ENCODE measurements at regions not wholly inside any gene's neighbourhood (a gene's known extent, or its start where the extent isn't known, plus 50 kb on each side); places are given as distances from the start of the nearest gene placed in this dataset.

GRCh38 chr2:21773168-21773567 is 649.4 kb downstream of the TDRD15 start:
- H3K4me3 ChIP-seq (ENCODE audit: low read depth, low read length), result no peak overlapping the region
- H3K4me3 Mint-ChIP-seq (ENCODE audit: unreplicated experiment), result no peak overlapping the region
- H3K4me1 Mint-ChIP-seq (ENCODE audit: low read depth, unreplicated experiment), result no peaks in the 10 kb centered on the region
- BruUV-seq (replicated peaks), result no TSS peak
- H3K36me3 ChIP-seq (ENCODE audit: control insufficient read depth, insufficient read depth, low read length), result no peaks in the 10 kb centered on the region
- no peaks in the 10 kb centered on the region for H3K36me3 Mint-ChIP-seq (ENCODE audit: insufficient read depth, unreplicated experiment)
- intact Hi-C loops (cut with micrococcal nuclease; ENCODE audit: unreplicated experiment), result no loop called here
- DNase-seq, result no peak
- CTCF ChIA-PET, result no interaction called here
- no peak overlapping the region for H3K27ac Mint-ChIP-seq (ENCODE audit: unreplicated experiment)
- POLR2A ChIA-PET, result no interaction called here
- TF ChIP-seq CTCF (IDR thresholded peaks at IDR 0.05; ENCODE audit: insufficient read depth in 1 of 2, low read depth in 1 of 2, low read length in 1 of 2, severe bottlenecking in 1 of 2, unreplicated experiment in 1 of 2), result no peak
- H3K27me3 ChIP-seq (replicated peaks; ENCODE audit: control insufficient read depth, insufficient read depth, low read length), result no peaks in the 10 kb centered on the region
- H3K9me3 Mint-ChIP-seq (ENCODE audit: unreplicated experiment), result no peaks in the 10 kb centered on the region
- H3K9me3 ChIP-seq, result no peaks in the 10 kb centered on the region
- no peaks in the 10 kb centered on the region for H3K4me1 ChIP-seq
- peaks cover 3% of the 10 kb centered on the region for H3K27me3 Mint-ChIP-seq (ENCODE audit: insufficient read depth, unreplicated experiment)

- H3K9me3 Mint-ChIP-seq (ENCODE audit: unreplicated experiment), result no peaks in the 10 kb centered on the region
- no peak overlapping the region for H3K27ac Mint-ChIP-seq (ENCODE audit: unreplicated experiment)
- intact Hi-C loops (cut with micrococcal nuclease; ENCODE audit: unreplicated experiment), result no loop called here
- Histone ChIP-seq H3K4me3 (ENCODE audit: low read depth, low read length) (no peak overlapping the region), H3K4me1 (no peaks in the 10 kb centered on the region), H3K9me3 (no peaks in the 10 kb centered on the region), H3K27me3 (replicated peaks; ENCODE audit: control insufficient read depth, insufficient read depth, low read length) (no peaks in the 10 kb centered on the region), H3K36me3 (ENCODE audit: control insufficient read depth, insufficient read depth, low read length) (no peaks in the 10 kb centered on the region)
- ChIA-PET POLR2A (no interaction called here), CTCF (no interaction called here)
- no peaks in the 10 kb centered on the region for H3K36me3 Mint-ChIP-seq (ENCODE audit: insufficient read depth, unreplicated experiment)
- TF ChIP-seq CTCF (IDR thresholded peaks at IDR 0.05; ENCODE audit: insufficient read depth in 1 of 2, low read depth in 1 of 2, low read length in 1 of 2, severe bottlenecking in 1 of 2, unreplicated experiment in 1 of 2), result no peak
- no peaks in the 10 kb centered on the region for H3K4me1 Mint-ChIP-seq (ENCODE audit: low read depth, unreplicated experiment)
- BruUV-seq (replicated peaks), result no TSS peak
- no peaks in the 10 kb centered on the region for H3K27me3 Mint-ChIP-seq (ENCODE audit: insufficient read depth, unreplicated experiment)
- no peak for DNase-seq
- H3K4me3 Mint-ChIP-seq (ENCODE audit: unreplicated experiment), result no peak overlapping the region
Measured at GRCh38 chr2:21774691-21775368, 651.1 kb downstream of the TDRD15 start.

GRCh38 chr2:21779786-21780185 is 656.0 kb downstream of the TDRD15 start:
- peaks cover 3% of the 10 kb centered on the region for H3K27me3 Mint-ChIP-seq (ENCODE audit: insufficient read depth, unreplicated experiment)
- no peak for DNase-seq
- intact Hi-C loops (cut with micrococcal nuclease; ENCODE audit: unreplicated experiment), result no loop called here
- Histone ChIP-seq H3K27me3 (replicated peaks; ENCODE audit: control insufficient read depth, insufficient read depth, low read length) (no peaks in the 10 kb centered on the region), H3K4me1 (no peaks in the 10 kb centered on the region), H3K36me3 (ENCODE audit: control insufficient read depth, insufficient read depth, low read length) (no peaks in the 10 kb centered on the region), H3K9me3 (no peaks in the 10 kb centered on the region), H3K4me3 (ENCODE audit: low read depth, low read length) (no peak overlapping the region)
- TF ChIP-seq CTCF (IDR thresholded peaks at IDR 0.05; ENCODE audit: insufficient read depth in 1 of 2, low read depth in 1 of 2, low read length in 1 of 2, severe bottlenecking in 1 of 2, unreplicated experiment in 1 of 2), result no peak
- no peak overlapping the region for H3K27ac Mint-ChIP-seq (ENCODE audit: unreplicated experiment)
- CTCF ChIA-PET, result no interaction called here
- no peaks in the 10 kb centered on the region for H3K4me1 Mint-ChIP-seq (ENCODE audit: low read depth, unreplicated experiment)
- no peaks in the 10 kb centered on the region for H3K36me3 Mint-ChIP-seq (ENCODE audit: insufficient read depth, unreplicated experiment)
- POLR2A ChIA-PET, result no interaction called here
- H3K9me3 Mint-ChIP-seq (ENCODE audit: unreplicated experiment), result no peaks in the 10 kb centered on the region
- no TSS peak for BruUV-seq (replicated peaks)
- no peak overlapping the region for H3K4me3 Mint-ChIP-seq (ENCODE audit: unreplicated experiment)

Data from Caco-2 (cell line).